PC-3 (cell line): ENCODE measurements at regions not wholly inside any gene's neighbourhood (a gene's known extent, or its start where the extent isn't known, plus 50 kb on each side); places are given as distances from the start of the nearest gene placed in this dataset.

ENCODE experiments used
- ATAC-seq: fragments of 200-7000 bp; cut with Tn5 transposase; 2 replicates; pipeline ENCODE4 v1.9.1; 2020; ENCODE audit warnings: mild to moderate bottlenecking, moderate library complexity
- BruUV-seq: library from RNA; stranded (reverse); fragments of 400-500 nt; replicated peaks from 2 replicates; lab custom pipeline; 2021; lab: Mats Ljungman, UMichigan
- CTCF ChIA-PET: fragments of 300-600 bp; sonication (Branson Sonifier 250); formaldehyde crosslinking; loops from one replicate; lab custom pipeline; 2022; ENCODE audit warnings: antibody characterized with exemption; lab: Charles Lee
- POLR2A ChIA-PET: fragments of 300-600 bp; sonication (Branson Sonifier 250); formaldehyde crosslinking; loops from one replicate; lab custom pipeline; 2022; ENCODE audit warnings: antibody characterized with exemption; ENCODE audit not compliant: unreplicated experiment; lab: Charles Lee
- DNase-seq: peaks from one replicate; pipeline ENCODE4 v3.0.0-alpha.2; 2015
- H2AFZ ChIP-seq: fragments of 300-600 bp; sonication (generic); 2 replicates; pipeline ENCODE4 v1.6.0; 2016; ENCODE audit warnings: antibody characterized with exemption, low read length
- H3F3A ChIP-seq: fragments of 300-600 bp; sonication (generic); one replicate; pipeline ENCODE4 v1.6.0; 2017; ENCODE audit warnings: antibody characterized with exemption, low read length, control low read depth, mild to moderate bottlenecking; ENCODE audit not compliant: unreplicated experiment
- H3K27ac ChIP-seq: fragments of 300-600 bp; sonication (generic); 2 replicates; pipeline ENCODE4 v1.5.1; 2016; ENCODE audit warnings: mild to moderate bottlenecking, low read length
- H3K27me3 ChIP-seq: fragments of 300-600 bp; sonication (generic); 2 replicates; pipeline ENCODE4 v1.6.1; 2016; ENCODE audit warnings: low read length, mixed read lengths
- H3K36me3 ChIP-seq: fragments of 300-600 bp; sonication (generic); 2 replicates; pipeline ENCODE4 v1.6.1; 2016; ENCODE audit warnings: low read depth, mixed run types, low read length, mixed read lengths
- H3K4me1 ChIP-seq: fragments of 300-600 bp; sonication (generic); 2 replicates; pipeline ENCODE4 v1.5.1; 2016; ENCODE audit warnings: low read length; ENCODE audit not compliant: insufficient read depth
- H3K4me2 ChIP-seq: fragments of 300-600 bp; sonication (generic); 2 replicates; pipeline ENCODE4 v1.6.0; 2016; ENCODE audit warnings: low read length
- H3K4me3 ChIP-seq: fragments of 300-600 bp; sonication (generic); 2 replicates; pipeline ENCODE4 v1.5.1; 2016; ENCODE audit warnings: mild to moderate bottlenecking, low read length, mixed read lengths
- H3K79me2 ChIP-seq: fragments of 300-600 bp; sonication (generic); 2 replicates; pipeline ENCODE4 v1.6.1; 2017; ENCODE audit warnings: low read length, mixed read lengths
- H3K9ac ChIP-seq: fragments of 300-600 bp; sonication (generic); 2 replicates; pipeline ENCODE4 v1.6.0; 2016; ENCODE audit warnings: mild to moderate bottlenecking, low read length
- H3K9me2 ChIP-seq: fragments of 300-600 bp; sonication (generic); replicated peaks from 2 replicates; pipeline ENCODE4 v1.6.1; 2016; ENCODE audit warnings: mixed run types, low read length, mixed read lengths
- H3K9me3 ChIP-seq: fragments of 300-600 bp; sonication (generic); 2 replicates; pipeline ENCODE4 v1.6.1; 2016; ENCODE audit warnings: low read length, mixed read lengths
- H4K20me1 ChIP-seq: fragments of 300-600 bp; sonication (generic); 2 replicates; pipeline ENCODE4 v1.6.1; 2016; ENCODE audit warnings: low read length, mixed read lengths
- EZH2 ChIP-seq: fragments of 300-600 bp; sonication (generic); IDR thresholded peaks from one replicate; pipeline ENCODE4 v1.6.1; 2017; ENCODE audit warnings: antibody characterized with exemption, mild to moderate bottlenecking, low read length; ENCODE audit not compliant: unreplicated experiment
- EZH2phosphoT487 ChIP-seq: fragments of 300-600 bp; sonication (generic); IDR thresholded peaks from 2 replicates; pipeline ENCODE4 v1.6.1; 2018; ENCODE audit warnings: mild to moderate bottlenecking, antibody characterized with exemption, low read length, borderline replicate concordance
- intact Hi-C: fragments of 100-400 bp; cut with micrococcal nuclease; formaldehyde crosslinking; loops from 2 replicates; pipeline ENCODE4 v1.9.0; 2023
- TF ChIP-seq, protein P1 (sequence below): fragments of 300-600 bp; sonication (generic); conservative IDR thresholded peaks from 2 replicates; pipeline ENCODE4 v1.5.1; 2017; ENCODE audit warnings: antibody characterized with exemption, low read depth, mild to moderate bottlenecking, low read length

DNA sequence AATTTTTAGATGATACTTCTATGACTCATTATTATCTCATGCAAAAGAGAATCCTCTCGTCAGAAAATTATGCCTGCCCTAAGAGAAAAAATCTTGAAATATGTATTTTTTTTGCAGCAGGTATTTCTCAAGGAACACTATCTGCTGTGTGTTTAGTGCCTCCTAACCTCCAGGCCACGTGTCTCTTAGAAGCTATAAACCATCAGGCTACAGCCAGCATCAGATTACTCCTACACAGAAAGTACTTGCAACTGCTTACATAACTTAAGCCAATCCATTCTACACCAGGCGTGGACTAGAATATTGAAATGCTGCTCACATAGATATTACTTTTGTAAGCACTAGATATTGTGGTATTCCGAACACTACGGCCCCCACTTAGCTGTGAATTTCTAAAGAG lies 933.4 kb downstream of the PLA2G4A start:
- no peak for DNase-seq
- no peaks in the 10 kb centered on the region for H4K20me1 ChIP-seq
- POLR2A ChIA-PET: no interaction called here
- no peaks in the 10 kb centered on the region for H3K9me3 ChIP-seq
- H3F3A ChIP-seq: no peaks in the 10 kb centered on the region
- no peak overlapping the region for H3K27ac ChIP-seq
- H3K4me1 ChIP-seq: no peaks in the 10 kb centered on the region
- no peak for TF ChIP-seq EZH2phosphoT487
- no peak for TF ChIP-seq EZH2
- TF ChIP-seq, protein P1, sequence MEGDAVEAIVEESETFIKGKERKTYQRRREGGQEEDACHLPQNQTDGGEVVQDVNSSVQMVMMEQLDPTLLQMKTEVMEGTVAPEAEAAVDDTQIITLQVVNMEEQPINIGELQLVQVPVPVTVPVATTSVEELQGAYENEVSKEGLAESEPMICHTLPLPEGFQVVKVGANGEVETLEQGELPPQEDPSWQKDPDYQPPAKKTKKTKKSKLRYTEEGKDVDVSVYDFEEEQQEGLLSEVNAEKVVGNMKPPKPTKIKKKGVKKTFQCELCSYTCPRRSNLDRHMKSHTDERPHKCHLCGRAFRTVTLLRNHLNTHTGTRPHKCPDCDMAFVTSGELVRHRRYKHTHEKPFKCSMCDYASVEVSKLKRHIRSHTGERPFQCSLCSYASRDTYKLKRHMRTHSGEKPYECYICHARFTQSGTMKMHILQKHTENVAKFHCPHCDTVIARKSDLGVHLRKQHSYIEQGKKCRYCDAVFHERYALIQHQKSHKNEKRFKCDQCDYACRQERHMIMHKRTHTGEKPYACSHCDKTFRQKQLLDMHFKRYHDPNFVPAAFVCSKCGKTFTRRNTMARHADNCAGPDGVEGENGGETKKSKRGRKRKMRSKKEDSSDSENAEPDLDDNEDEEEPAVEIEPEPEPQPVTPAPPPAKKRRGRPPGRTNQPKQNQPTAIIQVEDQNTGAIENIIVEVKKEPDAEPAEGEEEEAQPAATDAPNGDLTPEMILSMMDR: no peak
- no peak overlapping the region for H2AFZ ChIP-seq
- H3K9me2 ChIP-seq: no peaks in the 10 kb centered on the region
- no peaks in the 10 kb centered on the region for H3K36me3 ChIP-seq
- intact Hi-C loops: no loop called here
- BruUV-seq: no TSS peak
- H3K27me3 ChIP-seq: no peaks in the 10 kb centered on the region
- H3K4me2 ChIP-seq: no peak overlapping the region
- H3K79me2 ChIP-seq: no peaks in the 10 kb centered on the region
- H3K4me3 ChIP-seq: no peak overlapping the region
- H3K9ac ChIP-seq: no peak overlapping the region
- CTCF ChIA-PET: no interaction called here
- ATAC-seq: no peak

DNA sequence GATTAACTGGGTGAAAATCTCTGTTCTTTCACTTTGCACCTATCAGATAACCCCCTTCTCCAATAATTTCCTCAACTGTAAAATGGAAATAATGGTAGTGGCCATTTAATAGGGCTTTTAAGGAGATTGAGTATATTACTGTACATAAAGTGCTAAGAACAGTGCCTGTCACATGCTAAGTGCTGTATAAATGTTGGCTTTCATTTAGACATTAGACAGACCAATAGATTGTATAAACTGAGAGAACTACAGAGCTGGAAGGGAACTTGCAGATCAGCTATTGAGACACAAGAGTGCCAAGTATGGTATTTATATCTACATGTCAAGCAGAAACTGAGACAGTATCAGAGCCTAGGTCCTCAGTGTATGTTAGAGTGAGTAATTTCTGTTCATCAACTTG lies 934.7 kb downstream of the PLA2G4A start:
- ChIA-PET POLR2A (no interaction called here), CTCF (no interaction called here)
- H3K9me2 ChIP-seq: no peaks in the 10 kb centered on the region
- H3K4me2 ChIP-seq: no peak overlapping the region
- intact Hi-C loops: no loop called here
- BruUV-seq: no TSS peak
- DNase-seq: no peak
- TF ChIP-seq, protein P1: no peak
- TF ChIP-seq EZH2phosphoT487: no peak
- TF ChIP-seq EZH2: no peak
- no peaks in the 10 kb centered on the region for H4K20me1 ChIP-seq
- no peak overlapping the region for H3K4me3 ChIP-seq
- H3F3A ChIP-seq: no peaks in the 10 kb centered on the region
- no peaks in the 10 kb centered on the region for H3K27me3 ChIP-seq
- no peak overlapping the region for H3K9ac ChIP-seq
- H3K9me3 ChIP-seq: no peaks in the 10 kb centered on the region
- no peaks in the 10 kb centered on the region for H3K4me1 ChIP-seq
- no peak for ATAC-seq
- no peaks in the 10 kb centered on the region for H3K79me2 ChIP-seq
- no peaks in the 10 kb centered on the region for H3K36me3 ChIP-seq
- H2AFZ ChIP-seq: no peak overlapping the region
- H3K27ac ChIP-seq: no peak overlapping the region

DNA sequence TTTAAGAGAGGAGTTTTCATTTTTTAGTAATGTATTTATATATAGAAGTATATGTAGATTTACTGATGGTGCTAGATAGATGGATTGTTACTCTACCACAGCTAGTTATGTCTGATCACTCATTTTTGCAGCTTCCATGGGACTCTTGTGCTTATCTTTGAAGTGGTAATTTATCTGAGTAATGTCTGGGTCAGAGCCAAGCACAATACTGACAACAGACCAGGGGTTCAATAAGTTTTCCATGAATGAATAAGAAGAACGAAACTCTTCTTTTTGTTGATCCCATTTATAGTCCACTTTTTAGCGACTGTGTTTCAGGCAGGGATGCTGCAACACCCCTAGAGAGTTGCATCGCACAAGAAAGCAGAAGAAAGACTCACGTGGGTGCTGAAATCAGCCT lies 935.2 kb downstream of the PLA2G4A start:
- Histone ChIP-seq H3K4me1 (no peaks in the 10 kb centered on the region), H4K20me1 (no peaks in the 10 kb centered on the region), H2AFZ (no peak overlapping the region), H3K27me3 (no peaks in the 10 kb centered on the region), H3K27ac (no peak overlapping the region), H3K9me2 (no peaks in the 10 kb centered on the region), H3K9me3 (no peaks in the 10 kb centered on the region), H3K4me2 (no peak overlapping the region), H3K36me3 (no peaks in the 10 kb centered on the region), H3K79me2 (no peaks in the 10 kb centered on the region), H3K9ac (no peak overlapping the region), H3K4me3 (no peak overlapping the region), H3F3A (no peaks in the 10 kb centered on the region)
- ATAC-seq (no peak), DNase-seq (no peak)
- POLR2A ChIA-PET: no interaction called here
- intact Hi-C loops: no loop called here
- BruUV-seq: no TSS peak
- TF ChIP-seq EZH2phosphoT487 (no peak), EZH2 (no peak)
- TF ChIP-seq, protein P1: no peak
- CTCF ChIA-PET: no interaction called here
